Endothelial cell (in vitro differentiated cells): ENCODE measurements at regions not wholly inside any gene's neighbourhood (a gene's known extent, or its start where the extent isn't known, plus 50 kb on each side); places are given as distances from the start of the nearest gene placed in this dataset.

Experiments used
- DNase-seq: peaks from one replicate; pipeline ENCODE4 v3.0.0; 2021; ENCODE audit warnings: low spot score
- H3K27ac Mint-ChIP-seq: one replicate; pipeline ENCODE4 v1.8.0; 2021; ENCODE audit warnings: mixed read lengths, inconsistent platforms; ENCODE audit not compliant: unreplicated experiment
- H3K27me3 Mint-ChIP-seq: one replicate; pipeline ENCODE4 v1.8.0; 2021; ENCODE audit warnings: mild to moderate bottlenecking, moderate library complexity, mixed read lengths, inconsistent platforms; ENCODE audit not compliant: unreplicated experiment
- H3K36me3 Mint-ChIP-seq: one replicate; pipeline ENCODE4 v1.8.0; 2021; ENCODE audit warnings: mild to moderate bottlenecking, low read depth, mixed read lengths, inconsistent platforms; ENCODE audit not compliant: unreplicated experiment
- H3K4me1 Mint-ChIP-seq: one replicate; pipeline ENCODE4 v1.8.0; 2021; ENCODE audit warnings: mild to moderate bottlenecking, mixed read lengths, inconsistent platforms; ENCODE audit not compliant: unreplicated experiment
- H3K4me3 Mint-ChIP-seq: one replicate; pipeline ENCODE4 v1.8.0; 2021; ENCODE audit warnings: mild to moderate bottlenecking, mixed read lengths, inconsistent platforms; ENCODE audit not compliant: unreplicated experiment
- H3K9me3 Mint-ChIP-seq: one replicate; pipeline ENCODE4 v1.8.0; 2021; ENCODE audit warnings: mixed read lengths, inconsistent platforms; ENCODE audit not compliant: unreplicated experiment
- CTCF ChIP-seq: fragments of 200-600 bp; sonication (generic); IDR thresholded peaks from one replicate; pipeline ENCODE4 v1.5.0; 2021; ENCODE audit warnings: antibody characterized with exemption; ENCODE audit not compliant: unreplicated experiment

- H3K27ac Mint-ChIP-seq: no peak overlapping the region
- H3K27me3 Mint-ChIP-seq: no peaks in the 10 kb centered on the region
- no peaks in the 10 kb centered on the region for H3K4me1 Mint-ChIP-seq
- no peaks in the 10 kb centered on the region for H3K36me3 Mint-ChIP-seq
- H3K9me3 Mint-ChIP-seq: no peaks in the 10 kb centered on the region
- no peak for DNase-seq
- H3K4me3 Mint-ChIP-seq: no peak overlapping the region
- TF ChIP-seq CTCF: no peak
Measured at GRCh38 chr7:113199841-113200240, 81.5 kb upstream of the SMIM30 start.

- Mint-ChIP-seq H3K27ac (no peak overlapping the region), H3K36me3 (no peaks in the 10 kb centered on the region), H3K4me3 (no peak overlapping the region), H3K27me3 (no peaks in the 10 kb centered on the region), H3K4me1 (no peaks in the 10 kb centered on the region), H3K9me3 (no peaks in the 10 kb centered on the region)
- no peak for DNase-seq
- TF ChIP-seq CTCF: no peak
Measured at GRCh38 chr7:113199136-113199535, 80.8 kb upstream of the SMIM30 start.

- Mint-ChIP-seq H3K27me3 (no peaks in the 10 kb centered on the region), H3K4me3 (no peak overlapping the region), H3K4me1 (no peaks in the 10 kb centered on the region), H3K27ac (no peak overlapping the region), H3K9me3 (no peaks in the 10 kb centered on the region), H3K36me3 (no peaks in the 10 kb centered on the region)
- DNase-seq: no peak
- no peak for TF ChIP-seq CTCF
Measured at GRCh38 chr7:113198226-113198625, 79.9 kb upstream of the SMIM30 start.

GRCh38 chr7:113197274-113197673 lies 78.9 kb upstream of the SMIM30 start:
- Mint-ChIP-seq H3K9me3 (no peaks in the 10 kb centered on the region), H3K27ac (no peak overlapping the region), H3K27me3 (no peaks in the 10 kb centered on the region), H3K4me1 (no peaks in the 10 kb centered on the region), H3K36me3 (no peaks in the 10 kb centered on the region), H3K4me3 (no peak overlapping the region)
- no peak for DNase-seq
- TF ChIP-seq CTCF: no peak

- no peak for TF ChIP-seq CTCF
- no peaks in the 10 kb centered on the region for H3K4me1 Mint-ChIP-seq
- no peak for DNase-seq
- no peak overlapping the region for H3K27ac Mint-ChIP-seq
- no peaks in the 10 kb centered on the region for H3K36me3 Mint-ChIP-seq
- no peaks in the 10 kb centered on the region for H3K27me3 Mint-ChIP-seq
- H3K4me3 Mint-ChIP-seq: no peak overlapping the region
- H3K9me3 Mint-ChIP-seq: no peaks in the 10 kb centered on the region
Measured at GRCh38 chr7:113188396-113188795, 70.0 kb upstream of the SMIM30 start.
